Liver (tissue), 7 donors: ENCODE measurements at regions not wholly inside any gene's neighbourhood (a gene's known extent, or its start where the extent isn't known, plus 50 kb on each side); places are given as distances from the start of the nearest gene placed in this dataset.

Experiments used
- DNase-seq: peaks from one replicate; pipeline ENCODE4 v3.0.0-alpha.2; 2017; ENCODE audit warnings: low spot score
- H3K27ac ChIP-seq, 2 donors: one replicate each; pipeline ENCODE4 v1.7.0; 2013; ENCODE audit warnings: inconsistent platforms in 2 of 2, low read length in 2 of 2, control low read depth in 1 of 2, low read depth in 1 of 2, mild to moderate bottlenecking in 1 of 2
- H3K27me3 ChIP-seq, 4 donors: one replicate each; pipeline versions ENCODE4 v1.6.1 to v1.7.0; 2013; ENCODE audit warnings: low read length in 3 of 4, inconsistent platforms in 1 of 4, mild to moderate bottlenecking in 1 of 4, moderate library complexity in 1 of 4; ENCODE audit not compliant: control insufficient read depth in 4 of 4, insufficient read depth in 4 of 4
- H3K36me3 ChIP-seq, 4 donors: one replicate each; pipeline versions ENCODE4 v1.6.1 to v1.7.0; 2013; ENCODE audit warnings: low read length in 3 of 4, mild to moderate bottlenecking in 3 of 4, low read depth in 1 of 4, moderate library complexity in 1 of 4; ENCODE audit not compliant: control insufficient read depth in 4 of 4, insufficient read depth in 3 of 4
- H3K4me1 ChIP-seq, 4 donors: one replicate each; pipeline versions ENCODE4 v1.6.1 to v1.7.0; 2013; ENCODE audit warnings: low read length in 3 of 4, mild to moderate bottlenecking in 3 of 4, moderate library complexity in 1 of 4; ENCODE audit not compliant: control insufficient read depth in 4 of 4, insufficient read depth in 4 of 4
- H3K4me3 ChIP-seq, 3 donors: one replicate each; pipeline versions ENCODE4 v1.6.1 to v1.7.0; 2013; ENCODE audit warnings: low read length in 3 of 3, control low read depth in 1 of 3, low read depth in 1 of 3, mild to moderate bottlenecking in 1 of 3
- H3K9ac ChIP-seq, 2 donors: one replicate each; pipeline ENCODE4 v1.7.0; 2013; ENCODE audit warnings: low read length in 2 of 2, mild to moderate bottlenecking in 2 of 2, moderate library complexity in 2 of 2, control low read depth in 1 of 2, low read depth in 1 of 2
- H3K9me3 ChIP-seq, 4 donors: one replicate each; pipeline versions ENCODE4 v1.6.1 to v1.7.0; 2013; ENCODE audit warnings: low read length in 3 of 4; ENCODE audit not compliant: control insufficient read depth in 4 of 4
- FOXA1 ChIP-seq: IDR thresholded peaks from 2 replicates; pipeline ENCODE4 v1.6.1; 2016; ENCODE audit warnings: antibody characterized with exemption
- FOXA2 ChIP-seq: IDR thresholded peaks from 2 replicates; pipeline ENCODE4 v1.6.1; 2016; ENCODE audit warnings: antibody characterized with exemption
- HNF4G ChIP-seq: IDR thresholded peaks from 2 replicates; pipeline ENCODE4 v1.6.1; 2016; ENCODE audit warnings: antibody characterized with exemption
- JUND ChIP-seq, 2 donors: IDR thresholded peaks; 2 replicates each; pipeline ENCODE4 v1.6.1; 2016; ENCODE audit warnings: antibody characterized with exemption in 2 of 2
- NR2F2 ChIP-seq: IDR thresholded peaks from 2 replicates; pipeline ENCODE4 v1.6.1; 2016; ENCODE audit warnings: antibody characterized with exemption
- RAD21 ChIP-seq, 2 donors: IDR thresholded peaks; 2 replicates each; pipeline ENCODE4 v1.6.1; 2016; ENCODE audit warnings: antibody characterized with exemption in 2 of 2, mild to moderate bottlenecking in 2 of 2
- RXRA ChIP-seq, 2 donors: IDR thresholded peaks; 2 replicates each; pipeline ENCODE4 v1.6.1; 2017 to 2018; ENCODE audit warnings: antibody characterized with exemption in 2 of 2, mild to moderate bottlenecking in 1 of 2
- TAF1 ChIP-seq: conservative IDR thresholded peaks from 2 replicates; pipeline ENCODE4 v1.6.1; 2016; ENCODE audit warnings: antibody characterized with exemption, mild to moderate bottlenecking
- WGBS: extraction: QIAGEN DNeasy Blood & Tissue Kit; methylation state at CpG from one replicate; pipeline ENCODE4 v1.1.7; 2013; 5-methylcytosine and 5-hydroxymethylcytosine counted together
- TF ChIP-seq, protein P1 (sequence below): IDR thresholded peaks from 2 replicates; pipeline ENCODE4 v1.6.1; 2016; ENCODE audit warnings: antibody characterized with exemption
- TF ChIP-seq, protein P2 (sequence below): IDR thresholded peaks from 2 replicates; pipeline ENCODE4 v1.6.1; 2016; ENCODE audit warnings: antibody characterized with exemption
- TF ChIP-seq, protein P3 (sequence below): IDR thresholded peaks from 2 replicates; pipeline ENCODE4 v1.6.1; 2016; ENCODE audit warnings: antibody characterized with exemption
- TF ChIP-seq, protein P4 (sequence below): IDR thresholded peaks from 2 replicates; pipeline ENCODE4 v1.6.1; 2016; ENCODE audit warnings: antibody characterized with exemption, mild to moderate bottlenecking
- donor health status: healthy.
- donor health status: healthy.
- donor health status: healthy.
- donor health status: healthy.

DNA sequence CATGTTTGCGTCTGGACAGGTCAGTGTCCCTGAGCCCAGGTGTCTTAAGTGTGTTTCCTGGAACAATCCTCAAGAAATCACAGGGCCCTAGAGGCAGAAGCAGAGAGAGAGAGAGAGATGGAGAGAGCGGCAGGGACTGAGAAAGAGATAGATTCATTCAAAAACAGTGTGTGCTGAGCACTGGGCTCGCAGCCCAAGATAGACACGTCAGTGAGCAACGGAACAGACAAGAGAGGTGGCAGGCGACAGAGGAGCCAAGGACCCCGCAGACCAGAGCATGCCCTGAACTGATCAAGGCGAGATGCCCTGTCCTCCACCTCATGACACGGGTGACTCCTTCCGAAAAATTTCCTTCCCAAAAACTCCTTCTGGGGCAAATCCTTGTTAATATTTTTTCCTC, 362.0 kb upstream of the SULF2 start:
- DNase-seq = no peak
- 84% methylated on average over 10 of the region's 10 CpGs for WGBS
- TF ChIP-seq JUND (IDR thresholded peaks at IDR 0.05) (no peak), RAD21 (IDR thresholded peaks at IDR 0.05) (no peak), FOXA1 (no peak), FOXA2 (no peak)
- TF ChIP-seq, protein P1, sequence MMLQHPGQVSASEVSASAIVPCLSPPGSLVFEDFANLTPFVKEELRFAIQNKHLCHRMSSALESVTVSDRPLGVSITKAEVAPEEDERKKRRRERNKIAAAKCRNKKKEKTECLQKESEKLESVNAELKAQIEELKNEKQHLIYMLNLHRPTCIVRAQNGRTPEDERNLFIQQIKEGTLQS = no peak
- TF ChIP-seq, protein P2, sequence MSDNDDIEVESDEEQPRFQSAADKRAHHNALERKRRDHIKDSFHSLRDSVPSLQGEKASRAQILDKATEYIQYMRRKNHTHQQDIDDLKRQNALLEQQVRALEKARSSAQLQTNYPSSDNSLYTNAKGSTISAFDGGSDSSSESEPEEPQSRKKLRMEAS = no peak
- Histone ChIP-seq H3K27me3 (peaks cover 0 to 2% (median 0%) of the 10 kb centered on the region in 4 donors), H3K9ac (no peak overlapping the region), H3K4me3 (no peak overlapping the region), H3K9me3 (no peaks in the 10 kb centered on the region), H3K27ac (no peak overlapping the region), H3K36me3 (no peaks in the 10 kb centered on the region), H3K4me1 (no peaks in the 10 kb centered on the region)

DNA sequence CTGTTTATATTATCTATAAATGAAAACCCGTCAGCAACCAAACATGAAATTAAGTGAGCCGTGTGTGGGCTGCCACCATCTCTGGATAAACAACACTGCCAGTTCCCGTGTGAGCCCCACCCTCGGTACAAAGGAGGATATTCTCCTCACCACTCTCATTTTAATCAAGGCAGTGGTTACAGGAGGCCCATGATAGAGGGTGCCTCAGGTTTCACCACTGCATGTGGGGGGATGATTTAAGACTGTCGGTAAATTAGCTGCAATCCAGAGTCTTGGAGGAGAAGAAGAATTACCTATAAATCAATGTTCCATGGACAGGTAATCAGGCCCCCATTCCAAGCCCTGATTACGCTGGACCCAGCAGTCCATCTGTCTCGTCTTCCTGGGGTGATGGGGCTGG, 361.6 kb upstream of the SULF2 start:
- H3K4me1 ChIP-seq = no peaks in the 10 kb centered on the region
- H3K36me3 ChIP-seq = no peaks in the 10 kb centered on the region
- no peak for DNase-seq
- 73% methylated on average over 7 of the region's 7 CpGs for whole genome bisulfite sequencing
- no peak overlapping the region for H3K27ac ChIP-seq
- H3K9me3 ChIP-seq = no peaks in the 10 kb centered on the region
- H3K4me3 ChIP-seq = no peak overlapping the region
- no peak overlapping the region for H3K9ac ChIP-seq
- TF ChIP-seq, protein P1 = no peak
- TF ChIP-seq JUND (IDR thresholded peaks at IDR 0.05) (no peak), TAF1 (no peak), RXRA (IDR thresholded peaks at IDR 0.05) (no peak), RAD21 (IDR thresholded peaks at IDR 0.05) (no peak), HNF4G (no peak), FOXA1 (no peak), NR2F2 (no peak)
- TF ChIP-seq, protein P2 = no peak
- TF ChIP-seq, protein P3, sequence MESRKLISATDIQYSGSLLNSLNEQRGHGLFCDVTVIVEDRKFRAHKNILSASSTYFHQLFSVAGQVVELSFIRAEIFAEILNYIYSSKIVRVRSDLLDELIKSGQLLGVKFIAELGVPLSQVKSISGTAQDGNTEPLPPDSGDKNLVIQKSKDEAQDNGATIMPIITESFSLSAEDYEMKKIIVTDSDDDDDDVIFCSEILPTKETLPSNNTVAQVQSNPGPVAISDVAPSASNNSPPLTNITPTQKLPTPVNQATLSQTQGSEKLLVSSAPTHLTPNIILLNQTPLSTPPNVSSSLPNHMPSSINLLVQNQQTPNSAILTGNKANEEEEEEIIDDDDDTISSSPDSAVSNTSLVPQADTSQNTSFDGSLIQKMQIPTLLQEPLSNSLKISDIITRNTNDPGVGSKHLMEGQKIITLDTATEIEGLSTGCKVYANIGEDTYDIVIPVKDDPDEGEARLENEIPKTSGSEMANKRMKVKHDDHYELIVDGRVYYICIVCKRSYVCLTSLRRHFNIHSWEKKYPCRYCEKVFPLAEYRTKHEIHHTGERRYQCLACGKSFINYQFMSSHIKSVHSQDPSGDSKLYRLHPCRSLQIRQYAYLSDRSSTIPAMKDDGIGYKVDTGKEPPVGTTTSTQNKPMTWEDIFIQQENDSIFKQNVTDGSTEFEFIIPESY = no peak
- TF ChIP-seq, protein P4, sequence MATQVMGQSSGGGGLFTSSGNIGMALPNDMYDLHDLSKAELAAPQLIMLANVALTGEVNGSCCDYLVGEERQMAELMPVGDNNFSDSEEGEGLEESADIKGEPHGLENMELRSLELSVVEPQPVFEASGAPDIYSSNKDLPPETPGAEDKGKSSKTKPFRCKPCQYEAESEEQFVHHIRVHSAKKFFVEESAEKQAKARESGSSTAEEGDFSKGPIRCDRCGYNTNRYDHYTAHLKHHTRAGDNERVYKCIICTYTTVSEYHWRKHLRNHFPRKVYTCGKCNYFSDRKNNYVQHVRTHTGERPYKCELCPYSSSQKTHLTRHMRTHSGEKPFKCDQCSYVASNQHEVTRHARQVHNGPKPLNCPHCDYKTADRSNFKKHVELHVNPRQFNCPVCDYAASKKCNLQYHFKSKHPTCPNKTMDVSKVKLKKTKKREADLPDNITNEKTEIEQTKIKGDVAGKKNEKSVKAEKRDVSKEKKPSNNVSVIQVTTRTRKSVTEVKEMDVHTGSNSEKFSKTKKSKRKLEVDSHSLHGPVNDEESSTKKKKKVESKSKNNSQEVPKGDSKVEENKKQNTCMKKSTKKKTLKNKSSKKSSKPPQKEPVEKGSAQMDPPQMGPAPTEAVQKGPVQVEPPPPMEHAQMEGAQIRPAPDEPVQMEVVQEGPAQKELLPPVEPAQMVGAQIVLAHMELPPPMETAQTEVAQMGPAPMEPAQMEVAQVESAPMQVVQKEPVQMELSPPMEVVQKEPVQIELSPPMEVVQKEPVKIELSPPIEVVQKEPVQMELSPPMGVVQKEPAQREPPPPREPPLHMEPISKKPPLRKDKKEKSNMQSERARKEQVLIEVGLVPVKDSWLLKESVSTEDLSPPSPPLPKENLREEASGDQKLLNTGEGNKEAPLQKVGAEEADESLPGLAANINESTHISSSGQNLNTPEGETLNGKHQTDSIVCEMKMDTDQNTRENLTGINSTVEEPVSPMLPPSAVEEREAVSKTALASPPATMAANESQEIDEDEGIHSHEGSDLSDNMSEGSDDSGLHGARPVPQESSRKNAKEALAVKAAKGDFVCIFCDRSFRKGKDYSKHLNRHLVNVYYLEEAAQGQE = no peak
- H3K27me3 ChIP-seq = peaks cover 0 to 2% (median 0%) of the 10 kb centered on the region in 4 donors
